Lower leg skin (tissue), 3 donors: ENCODE measurements at regions not wholly inside any gene's neighbourhood (a gene's known extent, or its start where the extent isn't known, plus 50 kb on each side); places are given as distances from the start of the nearest gene placed in this dataset.

Experiments
- CTCF ChIP-seq, 3 donors: fragments of 450-650 bp; IDR thresholded peaks; one replicate each; pipeline ENCODE4 v1.5.1; 2016; ENCODE audit warnings: antibody characterized with exemption in 3 of 3, mild to moderate bottlenecking in 3 of 3, moderate library complexity in 2 of 3
- POLR2A ChIP-seq, 2 donors: fragments of 450-650 bp; IDR thresholded peaks; one replicate each; pipeline ENCODE4 v1.6.1; 2016 to 2017; ENCODE audit warnings: antibody characterized with exemption in 2 of 2, mild to moderate bottlenecking in 1 of 2, moderate library complexity in 1 of 2

GRCh38 chr11:116530705-116531104, 242.1 kb downstream of the BUD13 start:
- TF ChIP-seq POLR2A (IDR thresholded peaks at IDR 0.05) (no peak), CTCF (IDR thresholded peaks at IDR 0.05) (no peak)
